HG03342 (cell line): ENCODE measurements at regions not wholly inside any gene's neighbourhood (a gene's known extent, or its start where the extent isn't known, plus 50 kb on each side); places are given as distances from the start of the nearest gene placed in this dataset.

Experiments
- ATAC-seq: cut with Tn5 transposase; IDR thresholded peaks from one replicate; pipeline ENCODE4 v1.9.1; 2021; ENCODE audit warnings: mild to moderate bottlenecking, moderate library complexity; ENCODE audit not compliant: unreplicated experiment

- ATAC-seq: no peak
Observed at GRCh38 chr6:2505624-2506023, 245.1 kb downstream of the MYLK4 start.

- ATAC-seq: no peak
Observed at GRCh38 chr6:2504495-2505064, 246.1 kb downstream of the MYLK4 start.

GRCh38 chr6:2503816-2504494, 246.8 kb downstream of the MYLK4 start:
- no peak for ATAC-seq

GRCh38 chr6:2502998-2503674, 247.6 kb downstream of the MYLK4 start:
- no peak for ATAC-seq

- ATAC-seq: no peak
Observed at GRCh38 chr6:2502096-2502997, 248.4 kb downstream of the MYLK4 start.

- no peak for ATAC-seq
Observed at GRCh38 chr6:2497922-2498623, 252.6 kb downstream of the MYLK4 start.

- no peak for ATAC-seq
Observed at GRCh38 chr6:2496291-2496690, 250.9 kb upstream of the GMDS start.

GRCh38 chr6:2492686-2493523, 247.5 kb upstream of the GMDS start:
- no peak for ATAC-seq

GRCh38 chr6:2491137-2491536, 245.7 kb upstream of the GMDS start:
- ATAC-seq: no peak

- ATAC-seq: no peak
Observed at GRCh38 chr6:2488578-2488977, 243.2 kb upstream of the GMDS start.

GRCh38 chr6:2485116-2485515, 239.7 kb upstream of the GMDS start:
- ATAC-seq: no peak

GRCh38 chr6:2482773-2483172, 237.4 kb upstream of the GMDS start:
- no peak for ATAC-seq

- ATAC-seq: no peak
Observed at GRCh38 chr6:2481307-2481706, 235.9 kb upstream of the GMDS start.

GRCh38 chr6:2480267-2480966, 235.0 kb upstream of the GMDS start:
- ATAC-seq: no peak

- no peak for ATAC-seq
Observed at GRCh38 chr6:2478200-2478599, 232.8 kb upstream of the GMDS start.

- ATAC-seq: no peak
Observed at GRCh38 chr6:2477666-2478065, 232.3 kb upstream of the GMDS start.

- ATAC-seq: no peak
Observed at GRCh38 chr6:2477250-2477649, 231.8 kb upstream of the GMDS start.

GRCh38 chr6:2476376-2476775, 231.0 kb upstream of the GMDS start:
- no peak for ATAC-seq

GRCh38 chr6:2471472-2471871, 226.1 kb upstream of the GMDS start:
- ATAC-seq: no peak
